HEK293 (cell line): ENCODE measurements at regions not wholly inside any gene's neighbourhood (a gene's known extent, or its start where the extent isn't known, plus 50 kb on each side); places are given as distances from the start of the nearest gene placed in this dataset.

Experiments used
- CTCF ChIA-PET: fragments of 350-600 bp; formaldehyde crosslinking; extraction: SDS; loops from one replicate; lab custom pipeline; 2021; ENCODE audit warnings: antibody characterized with exemption; lab: Yijun Ruan, JAX
- POLR2A ChIA-PET: fragments of 300-600 bp; formaldehyde crosslinking; extraction: SDS; loops from one replicate; lab custom pipeline; 2020; ENCODE audit warnings: antibody characterized with exemption, inconsistent platforms; lab: Yijun Ruan, JAX
- H3K27ac ChIP-seq: fragments of 200-500 bp; sonication (Bioruptor generic); 2 replicates; pipeline ENCODE4 v1.5.1; 2014; ENCODE audit warnings: low read depth, low read length, control low read depth, inconsistent platforms; ENCODE audit errors: extremely low read depth
- H3K36me3 ChIP-seq, 2 experiments: fragments of 200-500 bp in 1 of 2; sonication (Bioruptor generic) in 1 of 2; 1 replicate in 1 of 2; 2 replicates in 1 of 2; pipeline ENCODE4 v1.5.1; 2014 to 2017; ENCODE audit warnings: inconsistent platforms in 2 of 2, low read length in 2 of 2; ENCODE audit not compliant: control insufficient read depth in 2 of 2, insufficient read depth in 1 of 2
- H3K4me1 ChIP-seq: fragments of 200-500 bp; sonication (Bioruptor generic); 2 replicates; pipeline ENCODE4 v1.5.1; 2014; ENCODE audit warnings: mild to moderate bottlenecking, low read length, inconsistent platforms; ENCODE audit not compliant: control insufficient read depth, insufficient read depth
- H3K4me3 ChIP-seq: 2 replicates; pipeline ENCODE4 v1.5.1; 2011; ENCODE audit warnings: low read depth, mild to moderate bottlenecking, control low read depth, low read length, moderate library complexity
- H3K9me3 ChIP-seq: fragments of 200-500 bp; sonication (Bioruptor generic); 2 replicates; pipeline ENCODE4 v1.5.1; 2014; ENCODE audit warnings: low read depth, low read length, inconsistent platforms; ENCODE audit not compliant: control insufficient read depth, insufficient read depth
- EGR2 ChIP-seq: fragments of 450-650 bp; formaldehyde crosslinking; IDR thresholded peaks from 2 replicates; pipeline ENCODE4 v1.5.1; 2016; ENCODE audit warnings: low read depth, missing biosample characterization, missing genetic modification characterization
- GLI2 ChIP-seq: fragments of 450-650 bp; formaldehyde crosslinking; IDR thresholded peaks from 2 replicates; pipeline ENCODE4; 2017; ENCODE audit warnings: missing biosample characterization, missing genetic modification characterization, low read depth, borderline replicate concordance
- GLIS2 ChIP-seq: fragments of 450-650 bp; formaldehyde crosslinking; IDR thresholded peaks from 2 replicates; pipeline ENCODE4 v1.5.1; 2016; ENCODE audit warnings: missing biosample characterization, missing genetic modification characterization
- HOXD13 ChIP-seq: sonication (generic); formaldehyde crosslinking; IDR thresholded peaks from 2 replicates; pipeline ENCODE4 v1.8.0; 2022; ENCODE audit warnings: missing genetic modification reagents, borderline replicate concordance
- IKZF3 ChIP-seq: fragments of 450-650 bp; IDR thresholded peaks from 2 replicates; pipeline ENCODE4 v1.5.0; 2018; ENCODE audit warnings: missing biosample characterization, mild to moderate bottlenecking, missing genetic modification characterization, moderate library complexity
- ZFHX2 ChIP-seq: fragments of 450-650 bp; formaldehyde crosslinking; conservative IDR thresholded peaks from 2 replicates; pipeline ENCODE4 v1.5.1; 2016; ENCODE audit warnings: missing biosample characterization, missing genetic modification characterization
- ZNF112 ChIP-seq: fragments of 450-650 bp; formaldehyde crosslinking; IDR thresholded peaks from 2 replicates; pipeline ENCODE4 v1.5.0; 2017; ENCODE audit warnings: missing biosample characterization, missing genetic modification characterization
- ZNF133 ChIP-seq: fragments of 450-650 bp; formaldehyde crosslinking; IDR thresholded peaks from 2 replicates; pipeline ENCODE4 v1.5.1; 2016; ENCODE audit warnings: missing biosample characterization, missing genetic modification characterization
- ZNF175 ChIP-seq: fragments of 450-650 bp; formaldehyde crosslinking; IDR thresholded peaks from 2 replicates; pipeline ENCODE4 v1.5.1; 2016; ENCODE audit warnings: missing biosample characterization, missing genetic modification characterization
- ZNF548 ChIP-seq: fragments of 450-650 bp; formaldehyde crosslinking; IDR thresholded peaks from 2 replicates; pipeline ENCODE4 v1.5.1; 2016; ENCODE audit warnings: missing biosample characterization, missing genetic modification characterization
- ZNF549 ChIP-seq: fragments of 450-650 bp; IDR thresholded peaks from 2 replicates; pipeline ENCODE4 v1.5.1; 2018; ENCODE audit warnings: missing biosample characterization, missing genetic modification characterization, mild to moderate bottlenecking, inconsistent platforms, moderate library complexity
- ZNF560 ChIP-seq: fragments of 450-650 bp; formaldehyde crosslinking; IDR thresholded peaks from 2 replicates; pipeline ENCODE4 v1.5.1; 2017; ENCODE audit warnings: missing biosample characterization, missing genetic modification characterization, borderline replicate concordance
- ZNF660 ChIP-seq: fragments of 450-650 bp; IDR thresholded peaks from 2 replicates; pipeline ENCODE4 v1.5.1; 2018; ENCODE audit warnings: missing biosample characterization, mild to moderate bottlenecking, missing genetic modification characterization
- TF ChIP-seq, protein P1 (sequence below): fragments of 450-650 bp; formaldehyde crosslinking; IDR thresholded peaks from 2 replicates; pipeline ENCODE4 v1.5.1; 2016; ENCODE audit warnings: missing biosample characterization, missing genetic modification characterization
- TF ChIP-seq, protein P2 (sequence below): fragments of 450-650 bp; formaldehyde crosslinking; IDR thresholded peaks from 2 replicates; pipeline ENCODE4 v1.5.1; 2016; ENCODE audit warnings: missing biosample characterization, missing genetic modification characterization
- TF ChIP-seq, protein P3 (sequence below): fragments of 450-650 bp; formaldehyde crosslinking; optimal IDR thresholded peaks from 2 replicates; pipeline ENCODE3; 2016; ENCODE audit warnings: missing biosample characterization, mild to moderate bottlenecking, missing genetic modification characterization
- TF ChIP-seq, protein P4 (sequence below): sonication (generic); formaldehyde crosslinking; IDR thresholded peaks from 2 replicates; pipeline ENCODE4 v1.8.1; 2022; ENCODE audit warnings: mild to moderate bottlenecking, moderate library complexity, missing genetic modification reagents
- TF ChIP-seq, protein P5 (sequence below): fragments of 450-650 bp; formaldehyde crosslinking; IDR thresholded peaks from 2 replicates; pipeline ENCODE4 v1.5.1; 2017; ENCODE audit warnings: missing biosample characterization, missing genetic modification characterization
- TF ChIP-seq, protein P6 (sequence below): fragments of 450-650 bp; formaldehyde crosslinking; IDR thresholded peaks from 2 replicates; pipeline ENCODE4 v1.5.1; 2016; ENCODE audit warnings: missing biosample characterization, missing genetic modification characterization
- TF ChIP-seq, protein P7 (sequence below): fragments of 450-650 bp; formaldehyde crosslinking; IDR thresholded peaks from 2 replicates; pipeline ENCODE4 v1.5.1; 2016; ENCODE audit warnings: missing biosample characterization, missing genetic modification characterization

DNA sequence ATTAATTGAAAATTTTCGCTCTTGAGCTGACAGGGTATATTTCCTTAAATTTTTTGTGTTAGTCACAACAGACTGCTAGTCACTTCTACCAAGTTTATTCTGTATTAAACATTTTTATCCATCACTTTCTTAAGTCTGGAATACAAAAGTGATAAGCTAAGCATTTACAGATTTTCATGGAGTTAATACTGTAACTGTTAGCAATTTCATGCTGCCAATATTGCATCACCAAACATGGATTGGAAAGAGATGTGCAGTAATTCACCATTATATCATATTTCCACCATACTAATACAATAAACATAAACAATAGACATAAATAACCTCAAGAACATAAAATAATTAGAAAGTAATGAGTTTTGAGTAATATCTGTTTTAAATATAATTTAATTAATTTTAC lies 854.0 kb upstream of the CITED2 start:
- H3K4me1 ChIP-seq, result no peaks in the 10 kb centered on the region
- CTCF ChIA-PET, result no interaction called here
- H3K4me3 ChIP-seq, result no peak overlapping the region
- H3K9me3 ChIP-seq, result no peaks in the 10 kb centered on the region
- POLR2A ChIA-PET, result no interaction called here
- no peak overlapping the region for H3K27ac ChIP-seq
- TF ChIP-seq, protein P1, sequence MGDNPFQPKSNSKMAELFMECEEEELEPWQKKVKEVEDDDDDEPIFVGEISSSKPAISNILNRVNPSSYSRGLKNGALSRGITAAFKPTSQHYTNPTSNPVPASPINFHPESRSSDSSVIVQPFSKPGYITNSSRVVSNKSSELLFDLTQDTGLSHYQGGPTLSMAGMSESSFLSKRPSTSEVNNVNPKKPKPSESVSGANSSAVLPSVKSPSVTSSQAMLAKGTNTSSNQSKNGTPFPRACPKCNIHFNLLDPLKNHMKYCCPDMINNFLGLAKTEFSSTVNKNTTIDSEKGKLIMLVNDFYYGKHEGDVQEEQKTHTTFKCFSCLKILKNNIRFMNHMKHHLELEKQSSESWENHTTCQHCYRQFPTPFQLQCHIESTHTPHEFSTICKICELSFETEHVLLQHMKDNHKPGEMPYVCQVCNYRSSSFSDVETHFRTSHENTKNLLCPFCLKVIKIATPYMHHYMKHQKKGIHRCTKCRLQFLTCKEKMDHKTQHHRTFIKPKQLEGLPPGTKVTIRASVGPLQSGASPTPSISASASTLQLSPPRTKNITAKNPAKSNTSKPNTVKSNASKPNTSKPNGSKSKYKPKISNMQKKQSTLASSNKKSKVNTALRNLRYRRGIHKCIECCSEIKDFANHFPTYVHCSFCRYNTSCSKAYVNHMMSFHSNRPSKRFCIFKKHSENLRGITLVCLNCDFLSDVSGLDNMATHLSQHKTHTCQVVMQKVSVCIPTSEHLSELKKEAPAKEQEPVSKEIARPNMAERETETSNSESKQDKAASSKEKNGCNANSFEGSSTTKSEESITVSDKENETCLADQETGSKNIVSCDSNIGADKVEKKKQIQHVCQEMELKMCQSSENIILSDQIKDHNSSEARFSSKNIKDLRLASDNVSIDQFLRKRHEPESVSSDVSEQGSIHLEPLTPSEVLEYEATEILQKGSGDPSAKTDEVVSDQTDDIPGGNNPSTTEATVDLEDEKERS (tag by site-specific recombination), result no peak
- no peak for TF ChIP-seq GLI2 (tag by site-specific recombination)
- TF ChIP-seq EGR2 (tag by site-specific recombination), result no peak
- TF ChIP-seq, protein P2, sequence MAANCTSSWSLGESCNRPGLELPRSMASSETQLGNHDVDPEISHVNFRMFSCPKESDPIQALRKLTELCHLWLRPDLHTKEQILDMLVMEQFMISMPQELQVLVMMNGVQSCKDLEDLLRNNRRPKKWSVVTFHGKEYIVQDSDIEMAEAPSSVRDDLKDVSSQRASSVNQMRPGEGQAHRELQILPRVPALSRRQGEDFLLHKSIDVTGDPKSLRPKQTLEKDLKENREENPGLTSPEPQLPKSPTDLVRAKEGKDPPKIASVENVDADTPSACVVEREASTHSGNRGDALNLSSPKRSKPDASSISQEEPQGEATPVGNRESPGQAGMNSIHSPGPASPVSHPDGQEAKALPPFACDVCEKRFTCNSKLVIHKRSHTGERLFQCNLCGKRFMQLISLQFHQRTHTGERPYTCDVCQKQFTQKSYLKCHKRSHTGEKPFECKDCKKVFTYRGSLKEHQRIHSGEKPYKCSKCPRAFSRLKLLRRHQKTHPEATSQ (tag by site-specific recombination), result no peak
- no peak for TF ChIP-seq ZFHX2 (tag by site-specific recombination)
- no peak for TF ChIP-seq ZNF548 (tag by site-specific recombination)
- H3K36me3 ChIP-seq, result no peaks in the 10 kb centered on the region

DNA sequence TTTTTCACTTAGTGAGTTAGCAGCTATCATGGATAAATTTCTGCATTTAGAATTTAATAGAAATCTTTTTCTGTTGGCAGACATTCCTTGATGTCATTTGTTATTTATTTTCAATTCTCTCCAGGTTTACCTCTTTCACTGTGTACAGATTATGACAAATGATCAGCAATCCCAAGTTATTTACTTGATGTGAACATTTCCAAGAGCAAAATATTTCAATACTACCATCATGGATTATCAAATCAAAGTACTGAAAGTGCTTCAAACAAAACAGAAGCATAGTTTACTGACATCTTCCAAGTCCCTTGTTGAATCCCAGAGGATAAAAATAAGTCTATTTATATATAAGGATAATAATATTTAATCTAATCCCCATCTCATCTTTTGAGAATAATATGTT lies 852.2 kb upstream of the CITED2 start:
- CTCF ChIA-PET, result interaction anchor here (0.6 kb wide), 1 partner anchor 430 kb away, joined by 4 read pairs; no protein-coding TSS in a partner anchor
- no peak for TF ChIP-seq ZNF175 (tag by site-specific recombination)
- no peak for TF ChIP-seq IKZF3
- TF ChIP-seq, protein P3, sequence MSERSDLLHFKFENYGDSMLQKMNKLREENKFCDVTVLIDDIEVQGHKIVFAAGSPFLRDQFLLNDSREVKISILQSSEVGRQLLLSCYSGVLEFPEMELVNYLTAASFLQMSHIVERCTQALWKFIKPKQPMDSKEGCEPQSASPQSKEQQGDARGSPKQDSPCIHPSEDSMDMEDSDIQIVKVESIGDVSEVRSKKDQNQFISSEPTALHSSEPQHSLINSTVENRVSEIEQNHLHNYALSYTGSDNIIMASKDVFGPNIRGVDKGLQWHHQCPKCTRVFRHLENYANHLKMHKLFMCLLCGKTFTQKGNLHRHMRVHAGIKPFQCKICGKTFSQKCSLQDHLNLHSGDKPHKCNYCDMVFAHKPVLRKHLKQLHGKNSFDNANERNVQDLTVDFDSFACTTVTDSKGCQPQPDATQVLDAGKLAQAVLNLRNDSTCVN (tag by site-specific recombination), result no peak
- no peak for TF ChIP-seq ZNF560 (tag by site-specific recombination)
- no peak for TF ChIP-seq GLIS2 (tag by site-specific recombination)
- TF ChIP-seq ZNF112, result no peak
- TF ChIP-seq, protein P4, sequence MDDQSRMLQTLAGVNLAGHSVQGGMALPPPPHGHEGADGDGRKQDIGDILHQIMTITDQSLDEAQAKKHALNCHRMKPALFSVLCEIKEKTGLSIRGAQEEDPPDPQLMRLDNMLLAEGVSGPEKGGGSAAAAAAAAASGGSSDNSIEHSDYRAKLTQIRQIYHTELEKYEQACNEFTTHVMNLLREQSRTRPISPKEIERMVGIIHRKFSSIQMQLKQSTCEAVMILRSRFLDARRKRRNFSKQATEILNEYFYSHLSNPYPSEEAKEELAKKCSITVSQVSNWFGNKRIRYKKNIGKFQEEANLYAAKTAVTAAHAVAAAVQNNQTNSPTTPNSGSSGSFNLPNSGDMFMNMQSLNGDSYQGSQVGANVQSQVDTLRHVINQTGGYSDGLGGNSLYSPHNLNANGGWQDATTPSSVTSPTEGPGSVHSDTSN, result no peak
- TF ChIP-seq, protein P5, sequence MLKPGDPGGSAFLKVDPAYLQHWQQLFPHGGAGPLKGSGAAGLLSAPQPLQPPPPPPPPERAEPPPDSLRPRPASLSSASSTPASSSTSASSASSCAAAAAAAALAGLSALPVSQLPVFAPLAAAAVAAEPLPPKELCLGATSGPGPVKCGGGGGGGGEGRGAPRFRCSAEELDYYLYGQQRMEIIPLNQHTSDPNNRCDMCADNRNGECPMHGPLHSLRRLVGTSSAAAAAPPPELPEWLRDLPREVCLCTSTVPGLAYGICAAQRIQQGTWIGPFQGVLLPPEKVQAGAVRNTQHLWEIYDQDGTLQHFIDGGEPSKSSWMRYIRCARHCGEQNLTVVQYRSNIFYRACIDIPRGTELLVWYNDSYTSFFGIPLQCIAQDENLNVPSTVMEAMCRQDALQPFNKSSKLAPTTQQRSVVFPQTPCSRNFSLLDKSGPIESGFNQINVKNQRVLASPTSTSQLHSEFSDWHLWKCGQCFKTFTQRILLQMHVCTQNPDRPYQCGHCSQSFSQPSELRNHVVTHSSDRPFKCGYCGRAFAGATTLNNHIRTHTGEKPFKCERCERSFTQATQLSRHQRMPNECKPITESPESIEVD (tag by site-specific recombination), result no peak
- TF ChIP-seq, protein P6, sequence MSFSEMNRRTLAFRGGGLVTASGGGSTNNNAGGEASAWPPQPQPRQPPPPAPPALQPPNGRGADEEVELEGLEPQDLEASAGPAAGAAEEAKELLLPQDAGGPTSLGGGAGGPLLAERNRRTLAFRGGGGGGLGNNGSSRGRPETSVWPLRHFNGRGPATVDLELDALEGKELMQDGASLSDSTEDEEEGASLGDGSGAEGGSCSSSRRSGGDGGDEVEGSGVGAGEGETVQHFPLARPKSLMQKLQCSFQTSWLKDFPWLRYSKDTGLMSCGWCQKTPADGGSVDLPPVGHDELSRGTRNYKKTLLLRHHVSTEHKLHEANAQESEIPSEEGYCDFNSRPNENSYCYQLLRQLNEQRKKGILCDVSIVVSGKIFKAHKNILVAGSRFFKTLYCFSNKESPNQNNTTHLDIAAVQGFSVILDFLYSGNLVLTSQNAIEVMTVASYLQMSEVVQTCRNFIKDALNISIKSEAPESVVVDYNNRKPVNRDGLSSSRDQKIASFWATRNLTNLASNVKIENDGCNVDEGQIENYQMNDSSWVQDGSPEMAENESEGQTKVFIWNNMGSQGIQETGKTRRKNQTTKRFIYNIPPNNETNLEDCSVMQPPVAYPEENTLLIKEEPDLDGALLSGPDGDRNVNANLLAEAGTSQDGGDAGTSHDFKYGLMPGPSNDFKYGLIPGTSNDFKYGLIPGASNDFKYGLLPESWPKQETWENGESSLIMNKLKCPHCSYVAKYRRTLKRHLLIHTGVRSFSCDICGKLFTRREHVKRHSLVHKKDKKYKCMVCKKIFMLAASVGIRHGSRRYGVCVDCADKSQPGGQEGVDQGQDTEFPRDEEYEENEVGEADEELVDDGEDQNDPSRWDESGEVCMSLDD, result no peak
- TF ChIP-seq ZNF549 (tag by site-specific recombination), result no peak
- TF ChIP-seq ZNF660 (tag by site-specific recombination), result no peak
- no peak for TF ChIP-seq HOXD13 (CRISPR knock-in tag)
- TF ChIP-seq ZNF133 (tag by site-specific recombination), result no peak
- TF ChIP-seq, protein P7, sequence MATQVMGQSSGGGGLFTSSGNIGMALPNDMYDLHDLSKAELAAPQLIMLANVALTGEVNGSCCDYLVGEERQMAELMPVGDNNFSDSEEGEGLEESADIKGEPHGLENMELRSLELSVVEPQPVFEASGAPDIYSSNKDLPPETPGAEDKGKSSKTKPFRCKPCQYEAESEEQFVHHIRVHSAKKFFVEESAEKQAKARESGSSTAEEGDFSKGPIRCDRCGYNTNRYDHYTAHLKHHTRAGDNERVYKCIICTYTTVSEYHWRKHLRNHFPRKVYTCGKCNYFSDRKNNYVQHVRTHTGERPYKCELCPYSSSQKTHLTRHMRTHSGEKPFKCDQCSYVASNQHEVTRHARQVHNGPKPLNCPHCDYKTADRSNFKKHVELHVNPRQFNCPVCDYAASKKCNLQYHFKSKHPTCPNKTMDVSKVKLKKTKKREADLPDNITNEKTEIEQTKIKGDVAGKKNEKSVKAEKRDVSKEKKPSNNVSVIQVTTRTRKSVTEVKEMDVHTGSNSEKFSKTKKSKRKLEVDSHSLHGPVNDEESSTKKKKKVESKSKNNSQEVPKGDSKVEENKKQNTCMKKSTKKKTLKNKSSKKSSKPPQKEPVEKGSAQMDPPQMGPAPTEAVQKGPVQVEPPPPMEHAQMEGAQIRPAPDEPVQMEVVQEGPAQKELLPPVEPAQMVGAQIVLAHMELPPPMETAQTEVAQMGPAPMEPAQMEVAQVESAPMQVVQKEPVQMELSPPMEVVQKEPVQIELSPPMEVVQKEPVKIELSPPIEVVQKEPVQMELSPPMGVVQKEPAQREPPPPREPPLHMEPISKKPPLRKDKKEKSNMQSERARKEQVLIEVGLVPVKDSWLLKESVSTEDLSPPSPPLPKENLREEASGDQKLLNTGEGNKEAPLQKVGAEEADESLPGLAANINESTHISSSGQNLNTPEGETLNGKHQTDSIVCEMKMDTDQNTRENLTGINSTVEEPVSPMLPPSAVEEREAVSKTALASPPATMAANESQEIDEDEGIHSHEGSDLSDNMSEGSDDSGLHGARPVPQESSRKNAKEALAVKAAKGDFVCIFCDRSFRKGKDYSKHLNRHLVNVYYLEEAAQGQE, result no peak

More for the DNA sequence above, 852.2 kb upstream of the CITED2 start:
- Histone ChIP-seq H3K36me3 (no peaks in the 10 kb centered on the region), H3K27ac (no peak overlapping the region), H3K9me3 (no peaks in the 10 kb centered on the region), H3K4me3 (no peak overlapping the region), H3K4me1 (no peaks in the 10 kb centered on the region)
- POLR2A ChIA-PET, result no interaction called here
